Liver (tissue), 8 donors: ENCODE measurements at regions not wholly inside any gene's neighbourhood (a gene's known extent, or its start where the extent isn't known, plus 50 kb on each side); places are given as distances from the start of the nearest gene placed in this dataset.

Experiments
- DNase-seq: peaks from one replicate; pipeline ENCODE4 v3.0.0-alpha.2; 2017; ENCODE audit warnings: low spot score
- H3K27ac ChIP-seq, 2 donors: one replicate each; pipeline ENCODE4 v1.7.0; 2013; ENCODE audit warnings: inconsistent platforms in 2 of 2, low read length in 2 of 2, control low read depth in 1 of 2, low read depth in 1 of 2, mild to moderate bottlenecking in 1 of 2
- H3K27me3 ChIP-seq, 4 donors: one replicate each; pipeline versions ENCODE4 v1.6.1 to v1.7.0; 2013; ENCODE audit warnings: low read length in 3 of 4, inconsistent platforms in 1 of 4, mild to moderate bottlenecking in 1 of 4, moderate library complexity in 1 of 4; ENCODE audit not compliant: control insufficient read depth in 4 of 4, insufficient read depth in 4 of 4
- H3K36me3 ChIP-seq, 4 donors: one replicate each; pipeline versions ENCODE4 v1.6.1 to v1.7.0; 2013; ENCODE audit warnings: low read length in 3 of 4, mild to moderate bottlenecking in 3 of 4, low read depth in 1 of 4, moderate library complexity in 1 of 4; ENCODE audit not compliant: control insufficient read depth in 4 of 4, insufficient read depth in 3 of 4
- H3K4me1 ChIP-seq, 4 donors: one replicate each; pipeline versions ENCODE4 v1.6.1 to v1.7.0; 2013; ENCODE audit warnings: low read length in 3 of 4, mild to moderate bottlenecking in 3 of 4, moderate library complexity in 1 of 4; ENCODE audit not compliant: control insufficient read depth in 4 of 4, insufficient read depth in 4 of 4
- H3K4me3 ChIP-seq, 3 donors: one replicate each; pipeline versions ENCODE4 v1.6.1 to v1.7.0; 2013; ENCODE audit warnings: low read length in 3 of 3, control low read depth in 1 of 3, low read depth in 1 of 3, mild to moderate bottlenecking in 1 of 3
- H3K9ac ChIP-seq, 2 donors: one replicate each; pipeline ENCODE4 v1.7.0; 2013; ENCODE audit warnings: low read length in 2 of 2, mild to moderate bottlenecking in 2 of 2, moderate library complexity in 2 of 2, control low read depth in 1 of 2, low read depth in 1 of 2
- H3K9me3 ChIP-seq, 4 donors: one replicate each; pipeline versions ENCODE4 v1.6.1 to v1.7.0; 2013; ENCODE audit warnings: low read length in 3 of 4; ENCODE audit not compliant: control insufficient read depth in 4 of 4
- ATF3 ChIP-seq: IDR thresholded peaks from 2 replicates; pipeline ENCODE4 v1.6.1; 2016; ENCODE audit warnings: antibody characterized with exemption
- CTCF ChIP-seq: fragments of 150-350 bp; IDR thresholded peaks from 2 replicates; pipeline ENCODE4 v1.5.1; 2017; ENCODE audit warnings: improper control_type of control experiment, low read depth, low read length; ENCODE audit not compliant: missing input control
- EGR1 ChIP-seq, 2 donors: IDR thresholded peaks; 2 replicates each; pipeline ENCODE4 v1.6.1; 2016 to 2018; ENCODE audit warnings: antibody characterized with exemption in 2 of 2, low read depth in 2 of 2
- FOXA1 ChIP-seq: IDR thresholded peaks from 2 replicates; pipeline ENCODE4 v1.6.1; 2016; ENCODE audit warnings: antibody characterized with exemption
- FOXA2 ChIP-seq: IDR thresholded peaks from 2 replicates; pipeline ENCODE4 v1.6.1; 2016; ENCODE audit warnings: antibody characterized with exemption
- GABPA ChIP-seq, 2 donors: IDR thresholded peaks in 1 of 2; conservative IDR thresholded peaks in 1 of 2; 2 replicates each; pipeline ENCODE4 v1.6.1; 2016; ENCODE audit warnings: antibody characterized with exemption in 2 of 2, mild to moderate bottlenecking in 1 of 2, moderate library complexity in 1 of 2
- HNF4A ChIP-seq, 2 donors: conservative IDR thresholded peaks; 2 replicates each; pipeline ENCODE4 v1.6.1; 2016; ENCODE audit warnings: antibody characterized with exemption in 2 of 2, mild to moderate bottlenecking in 2 of 2
- HNF4G ChIP-seq: IDR thresholded peaks from 2 replicates; pipeline ENCODE4 v1.6.1; 2016; ENCODE audit warnings: antibody characterized with exemption
- JUND ChIP-seq, 2 donors: IDR thresholded peaks; 2 replicates each; pipeline ENCODE4 v1.6.1; 2016; ENCODE audit warnings: antibody characterized with exemption in 2 of 2
- MAX ChIP-seq: IDR thresholded peaks from 2 replicates; pipeline ENCODE4 v1.6.1; 2016; ENCODE audit warnings: antibody characterized with exemption
- NR2F2 ChIP-seq: IDR thresholded peaks from 2 replicates; pipeline ENCODE4 v1.6.1; 2016; ENCODE audit warnings: antibody characterized with exemption
- RAD21 ChIP-seq, 2 donors: IDR thresholded peaks; 2 replicates each; pipeline ENCODE4 v1.6.1; 2016; ENCODE audit warnings: antibody characterized with exemption in 2 of 2, mild to moderate bottlenecking in 2 of 2
- REST ChIP-seq: IDR thresholded peaks from 2 replicates; pipeline ENCODE4 v1.6.1; 2016; ENCODE audit warnings: antibody characterized with exemption, mild to moderate bottlenecking
- RXRA ChIP-seq, 2 donors: IDR thresholded peaks; 2 replicates each; pipeline ENCODE4 v1.6.1; 2017 to 2018; ENCODE audit warnings: antibody characterized with exemption in 2 of 2, mild to moderate bottlenecking in 1 of 2
- SP1 ChIP-seq: IDR thresholded peaks from 2 replicates; pipeline ENCODE4 v1.6.1; 2018; ENCODE audit warnings: antibody characterized with exemption, mild to moderate bottlenecking
- TAF1 ChIP-seq: conservative IDR thresholded peaks from 2 replicates; pipeline ENCODE4 v1.6.1; 2016; ENCODE audit warnings: antibody characterized with exemption, mild to moderate bottlenecking
- YY1 ChIP-seq: IDR thresholded peaks from 2 replicates; pipeline ENCODE4 v1.6.1; 2016; ENCODE audit warnings: antibody characterized with exemption, mild to moderate bottlenecking
- ZBTB33 ChIP-seq: IDR thresholded peaks from 2 replicates; pipeline ENCODE4 v1.6.1; 2016; ENCODE audit warnings: antibody characterized with exemption
- whole genome bisulfite sequencing: extraction: QIAGEN DNeasy Blood & Tissue Kit; methylation state at CpG from one replicate; pipeline ENCODE4 v1.1.7; 2013; 5-methylcytosine and 5-hydroxymethylcytosine counted together
- donor health status: healthy.
- donor health status: healthy.
- donor health status: healthy.
- donor health status: healthy.
- donor health status: healthy.

GRCh38 chr3:24804095-24804494 lies 309.4 kb upstream of the THRB start:
- no peak for TF ChIP-seq FOXA1
- no peak for TF ChIP-seq JUND (IDR thresholded peaks at IDR 0.05)
- no peak for TF ChIP-seq TAF1
- no peak for TF ChIP-seq ATF3
- no peak for TF ChIP-seq MAX
- TF ChIP-seq NR2F2: no peak
- no peak for TF ChIP-seq SP1
- no peak for TF ChIP-seq RAD21 (IDR thresholded peaks at IDR 0.05)
- no peak for TF ChIP-seq RXRA (IDR thresholded peaks at IDR 0.05)
- TF ChIP-seq FOXA2: no peak
- no peak for TF ChIP-seq GABPA (IDR thresholded peaks at IDR 0.05 in 1 of 2, conservative IDR thresholded peaks at IDR 0.05 in 1 of 2)
- TF ChIP-seq HNF4A (conservative IDR thresholded peaks at IDR 0.05): no peak
- no peak for TF ChIP-seq EGR1 (IDR thresholded peaks at IDR 0.05; ENCODE audit: low read depth in 2 of 2)
- no peak for TF ChIP-seq CTCF
- no peak for TF ChIP-seq HNF4G
- no peak for TF ChIP-seq ZBTB33
- TF ChIP-seq REST: no peak
- H3K36me3 ChIP-seq: no peaks in the 10 kb centered on the region
- H3K4me1 ChIP-seq: no peaks in the 10 kb centered on the region
- no peak overlapping the region for H3K27ac ChIP-seq
- DNase-seq: no peak
- no peaks in the 10 kb centered on the region for H3K9me3 ChIP-seq
- no peaks in the 10 kb centered on the region for H3K27me3 ChIP-seq
- no peak overlapping the region for H3K4me3 ChIP-seq
- 80% methylated on average over 1 of the region's 1 CpG for WGBS
- H3K9ac ChIP-seq: no peak overlapping the region

GRCh38 chr3:24810881-24811280 lies 316.2 kb upstream of the THRB start:
- no peaks in the 10 kb centered on the region for H3K36me3 ChIP-seq
- H3K4me1 ChIP-seq: no peaks in the 10 kb centered on the region
- no peak overlapping the region for H3K4me3 ChIP-seq
- no peaks in the 10 kb centered on the region for H3K27me3 ChIP-seq
- no peak for DNase-seq
- H3K9me3 ChIP-seq: no peaks in the 10 kb centered on the region
- H3K27ac ChIP-seq: no peak overlapping the region
- no peak overlapping the region for H3K9ac ChIP-seq
- WGBS: 44% methylated on average over 5 of the region's 5 CpGs
- TF ChIP-seq NR2F2 (no peak), YY1 (no peak), HNF4A (conservative IDR thresholded peaks at IDR 0.05) (no peak), JUND (IDR thresholded peaks at IDR 0.05) (no peak), CTCF (no peak), RXRA (IDR thresholded peaks at IDR 0.05) (no peak), SP1 (no peak), TAF1 (no peak), EGR1 (IDR thresholded peaks at IDR 0.05; ENCODE audit: low read depth in 2 of 2) (no peak), ATF3 (no peak), HNF4G (no peak), REST (no peak), FOXA1 (no peak)
